ENCODE measurements at regions not wholly inside any gene's neighbourhood (a gene's known extent, or its start where the extent isn't known, plus 50 kb on each side); places are given as distances from the start of the nearest gene placed in this dataset.

DNA sequence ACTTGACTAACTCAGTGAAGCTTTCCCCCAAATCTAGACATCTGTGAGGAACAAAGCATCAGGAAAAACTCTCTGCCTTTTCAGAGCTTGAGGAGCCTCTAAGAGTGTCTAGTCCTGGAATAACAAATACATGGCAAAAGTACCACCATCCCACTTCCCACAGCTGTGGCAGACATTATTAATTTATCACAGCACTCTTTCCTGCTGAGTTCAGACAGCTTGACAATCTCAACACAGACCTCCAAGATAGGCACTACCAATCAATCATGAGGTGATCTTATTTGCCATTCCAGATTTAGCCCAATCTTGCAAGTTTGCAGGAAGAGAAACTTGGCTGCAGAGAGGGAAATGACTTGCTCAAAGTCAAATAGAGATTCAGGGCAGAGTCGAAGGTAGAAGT, 202.8 kb downstream of the MN1 start:
- TF ChIP-seq, protein P1, sequence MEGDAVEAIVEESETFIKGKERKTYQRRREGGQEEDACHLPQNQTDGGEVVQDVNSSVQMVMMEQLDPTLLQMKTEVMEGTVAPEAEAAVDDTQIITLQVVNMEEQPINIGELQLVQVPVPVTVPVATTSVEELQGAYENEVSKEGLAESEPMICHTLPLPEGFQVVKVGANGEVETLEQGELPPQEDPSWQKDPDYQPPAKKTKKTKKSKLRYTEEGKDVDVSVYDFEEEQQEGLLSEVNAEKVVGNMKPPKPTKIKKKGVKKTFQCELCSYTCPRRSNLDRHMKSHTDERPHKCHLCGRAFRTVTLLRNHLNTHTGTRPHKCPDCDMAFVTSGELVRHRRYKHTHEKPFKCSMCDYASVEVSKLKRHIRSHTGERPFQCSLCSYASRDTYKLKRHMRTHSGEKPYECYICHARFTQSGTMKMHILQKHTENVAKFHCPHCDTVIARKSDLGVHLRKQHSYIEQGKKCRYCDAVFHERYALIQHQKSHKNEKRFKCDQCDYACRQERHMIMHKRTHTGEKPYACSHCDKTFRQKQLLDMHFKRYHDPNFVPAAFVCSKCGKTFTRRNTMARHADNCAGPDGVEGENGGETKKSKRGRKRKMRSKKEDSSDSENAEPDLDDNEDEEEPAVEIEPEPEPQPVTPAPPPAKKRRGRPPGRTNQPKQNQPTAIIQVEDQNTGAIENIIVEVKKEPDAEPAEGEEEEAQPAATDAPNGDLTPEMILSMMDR (IDR thresholded peaks at IDR 0.05; ENCODE audit: low read depth, low read length): no peak
- TF ChIP-seq EZH2phosphoT487 (IDR thresholded peaks at IDR 0.05; ENCODE audit: low read depth): no peak
